ENCODE measurements at regions not wholly inside any gene's neighbourhood (a gene's known extent, or its start where the extent isn't known, plus 50 kb on each side); places are given as distances from the start of the nearest gene placed in this dataset.
A peak's percentile ranks its signal among the peaks of the same experiment; 100 is the strongest.

- peak; percentile 60 for DNase-seq
Measured at GRCh38 chr18:10231220-10231619, 223.2 kb upstream of the APCDD1 start.

- DNase-seq = no peak
Measured at GRCh38 chr18:10232062-10232461, 222.4 kb upstream of the APCDD1 start.

DNA sequence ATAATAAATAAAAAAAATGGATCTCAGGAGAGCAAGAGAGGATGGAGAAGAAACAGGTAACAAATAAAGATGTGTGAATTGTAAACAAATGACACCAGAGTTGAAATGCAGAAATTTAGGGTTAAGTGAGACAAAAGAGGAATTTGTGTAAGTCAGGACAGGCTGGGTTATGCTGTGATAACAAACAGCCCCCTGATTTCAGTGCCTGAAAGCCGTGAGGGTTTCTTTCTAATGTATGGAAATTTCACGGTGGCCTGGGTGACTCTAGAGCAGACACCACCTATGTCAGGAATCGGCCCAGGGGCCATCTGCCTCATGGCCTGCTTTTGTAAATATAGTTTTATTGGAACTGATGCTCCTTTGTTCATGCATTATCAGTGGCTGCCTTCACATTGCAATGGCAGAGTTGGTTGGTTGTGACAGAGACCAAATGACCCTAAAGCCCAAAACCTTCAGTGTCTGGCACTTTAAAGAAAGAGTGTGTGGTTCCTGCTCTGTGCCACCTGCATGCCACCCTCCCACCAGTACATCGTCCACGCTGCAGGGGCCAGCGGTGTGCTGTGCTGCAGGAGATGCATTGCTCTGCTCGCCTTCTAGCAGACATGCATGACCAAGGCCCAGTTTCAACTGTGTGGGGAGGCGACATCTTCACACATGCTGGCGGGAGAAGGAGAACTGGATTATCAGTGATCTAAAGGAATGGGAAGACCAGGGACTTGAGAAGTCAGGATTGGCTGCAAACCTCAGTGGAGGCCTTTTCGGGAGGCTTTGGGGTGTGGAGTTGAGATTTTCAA, 221.2 kb upstream of the APCDD1 start:
- DNase-seq = no peak

- DNase-seq = no peak
Measured at GRCh38 chr18:10234281-10234680, 220.2 kb upstream of the APCDD1 start.

GRCh38 chr18:10234912-10235660, 219.3 kb upstream of the APCDD1 start:
- DNase-seq = peak; percentile 54

DNA sequence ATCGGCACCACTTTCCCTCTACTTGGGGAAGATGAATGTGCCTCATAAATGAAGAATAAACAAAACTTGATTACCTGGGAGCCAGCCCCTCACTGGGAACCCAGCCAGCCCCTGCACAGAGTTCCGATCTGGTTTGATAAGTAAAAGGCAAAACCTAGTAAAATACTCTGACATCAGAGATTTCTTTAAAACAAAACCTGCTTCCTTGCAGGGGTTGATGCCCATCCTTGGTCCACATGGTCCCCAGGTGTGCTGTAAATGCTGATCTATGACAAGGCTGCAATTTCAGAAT, 218.8 kb upstream of the APCDD1 start:
- DNase-seq = no peak

- no peak for DNase-seq
Measured at GRCh38 chr18:10239103-10239502, 215.3 kb upstream of the APCDD1 start.

DNA sequence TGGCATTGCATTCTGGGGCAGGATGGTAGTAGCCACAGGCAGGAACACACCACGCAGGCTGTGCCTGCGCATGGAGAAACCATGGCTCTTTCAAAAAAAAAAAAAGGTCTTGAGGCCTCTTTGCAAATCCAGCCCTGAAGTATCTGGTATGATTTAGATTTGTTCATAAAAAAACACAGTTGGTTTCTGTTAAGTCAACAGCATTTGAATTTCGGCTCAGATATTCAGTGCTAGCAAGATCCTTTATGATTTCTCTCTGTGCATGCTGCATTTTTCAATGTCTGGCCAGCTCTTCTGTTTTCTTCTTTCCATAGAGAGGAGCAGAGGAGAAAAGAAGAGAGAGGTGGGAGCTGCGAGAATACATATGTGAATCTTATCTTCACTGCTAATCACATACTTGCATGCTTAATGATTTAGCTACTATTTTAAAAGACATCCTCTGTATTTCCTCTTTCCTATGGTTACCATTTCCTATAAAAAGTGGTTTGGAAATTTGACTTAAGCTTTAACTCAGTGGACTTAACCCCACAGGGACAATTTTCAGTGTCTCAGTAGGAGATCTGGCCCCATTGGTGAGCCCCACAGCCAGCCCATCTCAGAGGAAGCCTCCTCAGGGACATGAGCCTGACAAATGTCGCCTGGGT, 214.3 kb upstream of the APCDD1 start:
- no peak for DNase-seq

DNA sequence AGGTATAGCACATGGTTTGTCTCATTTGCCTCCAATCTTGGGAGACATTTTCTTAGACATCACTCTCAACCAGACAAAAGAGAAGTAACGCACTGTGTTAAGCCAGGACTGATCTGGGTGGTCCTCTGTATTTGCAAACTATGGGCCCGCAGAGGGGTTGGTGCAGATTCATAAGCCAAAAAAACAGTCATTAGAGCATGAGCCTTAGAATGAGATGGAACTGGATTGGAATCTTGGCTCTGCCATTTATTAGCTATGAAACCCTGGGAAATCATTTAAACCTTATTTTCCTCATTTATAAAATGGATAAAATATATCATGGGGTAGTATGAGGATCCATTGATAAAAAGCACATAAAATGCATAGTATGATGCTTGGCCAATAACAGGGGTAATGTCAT, 213.5 kb upstream of the APCDD1 start:
- DNase-seq = no peak

- DNase-seq = no peak
Measured at GRCh38 chr18:10241579-10241978, 212.9 kb upstream of the APCDD1 start.

- no peak for DNase-seq
Measured at GRCh38 chr18:10242936-10243680, 211.3 kb upstream of the APCDD1 start.

GRCh38 chr18:10244341-10244740, 210.1 kb upstream of the APCDD1 start:
- no peak for DNase-seq

GRCh38 chr18:10245031-10245845, 209.2 kb upstream of the APCDD1 start:
- no peak for DNase-seq

- no peak for DNase-seq
Measured at GRCh38 chr18:10245846-10246175, 208.6 kb upstream of the APCDD1 start.

GRCh38 chr18:10247021-10247741, 207.3 kb upstream of the APCDD1 start:
- no peak for DNase-seq

- DNase-seq = no peak
Measured at GRCh38 chr18:10247742-10248082, 206.7 kb upstream of the APCDD1 start.

- no peak for DNase-seq
Measured at GRCh38 chr18:10248738-10249137, 205.7 kb upstream of the APCDD1 start.

DNA sequence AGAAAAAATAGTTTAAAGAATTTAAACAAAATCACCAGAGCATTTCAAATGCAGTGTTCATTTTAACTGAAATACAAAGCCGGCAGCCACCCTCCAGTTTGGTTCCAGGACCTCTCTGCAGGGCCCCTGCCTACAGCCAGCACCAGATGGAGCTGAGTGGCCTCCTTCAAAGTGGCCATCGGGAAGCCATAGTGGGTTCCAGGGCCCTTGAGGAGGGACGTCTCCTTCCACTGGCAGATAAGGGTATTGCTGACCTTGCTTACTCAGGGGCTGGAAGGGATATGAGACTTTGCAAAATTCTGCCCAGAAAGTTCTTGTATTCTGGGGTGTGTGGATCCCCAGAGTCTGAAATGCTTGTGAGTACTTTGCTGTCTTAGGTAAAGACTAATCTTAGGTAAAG, 205.2 kb upstream of the APCDD1 start:
- DNase-seq = no peak

GRCh38 chr18:10249801-10250200, 204.6 kb upstream of the APCDD1 start:
- peak; percentile 46 for DNase-seq

GRCh38 chr18:10252494-10252893, 201.9 kb upstream of the APCDD1 start:
- peak; percentile 43 for DNase-seq

DNA sequence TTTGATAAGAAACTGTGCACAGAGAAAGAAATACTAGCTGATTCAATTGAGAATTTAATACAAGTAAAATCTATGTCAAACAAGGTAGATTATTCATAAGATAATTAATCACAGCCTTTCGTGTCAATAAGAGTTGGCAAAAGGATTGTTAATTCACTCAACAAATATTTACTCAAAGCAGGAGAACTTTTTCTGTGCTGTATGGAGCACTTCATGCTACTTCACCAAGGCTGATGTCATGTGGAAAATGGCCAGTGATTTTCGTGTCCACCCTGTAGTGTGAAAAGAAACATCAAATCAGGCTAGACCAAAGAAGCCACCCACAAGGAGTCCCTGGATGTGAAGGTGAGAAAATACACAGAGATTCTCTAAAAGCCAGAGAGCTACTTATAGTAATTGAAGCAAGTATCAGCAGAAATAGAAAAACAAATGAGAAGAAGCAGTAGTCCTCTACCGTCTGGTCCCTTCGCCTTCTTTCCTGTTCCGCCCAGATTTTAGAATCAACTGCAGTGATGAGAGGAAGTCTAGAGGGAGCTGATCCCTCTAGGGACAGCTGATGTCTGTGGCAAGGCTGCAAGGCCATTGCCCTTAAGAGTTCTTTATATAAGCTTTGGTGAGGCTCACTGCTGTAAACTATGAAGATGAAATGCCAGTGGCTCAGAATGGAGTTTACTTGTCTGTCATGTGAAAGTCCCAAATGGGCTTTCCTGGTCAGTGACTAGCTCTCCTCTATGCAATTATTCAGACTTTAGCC, 201.3 kb upstream of the APCDD1 start:
- DNase-seq = peak; percentile 15
